ENCODE measurements at regions not wholly inside any gene's neighbourhood (a gene's known extent, or its start where the extent isn't known, plus 50 kb on each side); places are given as distances from the start of the nearest gene placed in this dataset.

DNA sequence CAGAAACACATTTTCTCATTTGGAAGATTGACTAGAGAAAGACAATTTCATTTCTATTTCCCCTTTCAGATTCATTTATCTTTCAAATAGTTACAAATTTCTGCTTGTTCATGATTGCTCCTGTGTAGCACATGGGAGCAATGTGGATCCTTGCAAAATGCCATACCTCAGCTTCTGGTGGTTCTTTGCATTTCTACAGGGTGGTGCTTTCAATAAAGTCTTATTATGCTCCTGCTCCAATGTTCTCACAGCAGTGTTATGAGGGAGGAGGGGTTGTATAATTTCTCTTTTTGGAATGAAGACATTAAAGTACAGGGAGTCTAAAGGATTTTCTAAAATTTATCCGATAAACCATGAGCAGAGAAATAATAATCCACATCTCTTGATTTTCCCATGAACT is 280.1 kb upstream of the ATP10A start:
- DNase-seq, result no peak
- Histone ChIP-seq H3K36me3 (no peaks in the 10 kb centered on the region), H3K4me3 (no peak overlapping the region), H3K27me3 (no peaks in the 10 kb centered on the region), H3K27ac (no peak overlapping the region), H3K4me1 (ENCODE audit: insufficient read depth) (no peaks in the 10 kb centered on the region), H3K9me3 (no peaks in the 10 kb centered on the region)
- intact Hi-C loops (cut with DNase I), result no loop called here
- 88 to 95% (median 92%) methylated on average over 1 of the region's 1 CpG for WGBS, 3 donors
- TF ChIP-seq EP300 (IDR thresholded peaks at IDR 0.05), result no peak

DNA sequence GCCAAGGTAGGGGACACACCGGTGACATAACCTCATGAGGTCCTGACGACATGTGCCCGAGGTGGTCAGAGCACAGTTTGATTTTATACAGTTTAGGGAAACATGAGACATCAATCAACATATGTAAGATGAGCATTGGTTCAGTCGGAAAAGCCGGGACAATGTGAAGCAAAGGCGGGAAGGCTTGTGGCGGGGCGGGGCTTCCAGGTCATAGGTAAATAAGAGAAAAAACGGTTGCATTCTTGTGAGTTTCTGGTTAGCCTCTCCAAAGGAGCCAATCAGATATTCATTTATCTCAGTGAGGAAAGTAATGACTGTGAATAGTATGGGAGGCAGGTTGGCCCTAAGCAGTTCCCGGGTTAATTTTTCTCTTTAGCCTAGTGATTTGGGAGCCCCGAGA is 271.7 kb upstream of the ATP10A start:
- 82 to 84% (median 84%) methylated on average over 11 of the region's 11 CpGs for WGBS, 3 donors
- no peaks in the 10 kb centered on the region for H3K4me1 ChIP-seq (ENCODE audit: insufficient read depth)
- no peak overlapping the region for H3K4me3 ChIP-seq
- no peak overlapping the region for H3K27ac ChIP-seq
- intact Hi-C loops (cut with DNase I), result no loop called here
- H3K9me3 ChIP-seq, result no peaks in the 10 kb centered on the region
- H3K27me3 ChIP-seq, result no peaks in the 10 kb centered on the region
- TF ChIP-seq POLR2A (IDR thresholded peaks at IDR 0.05) (no peak), EP300 (IDR thresholded peaks at IDR 0.05) (no peak), CTCF (IDR thresholded peaks at IDR 0.05) (no peak)
- H3K36me3 ChIP-seq, result no peaks in the 10 kb centered on the region
- no peak for DNase-seq

GRCh38 chr15:26134152-26134551 is 271.0 kb upstream of the ATP10A start:
- TF ChIP-seq CTCF (IDR thresholded peaks at IDR 0.05) (no peak), EP300 (IDR thresholded peaks at IDR 0.05) (no peak), POLR2A (IDR thresholded peaks at IDR 0.05) (no peak)
- H3K4me3 ChIP-seq, result no peak overlapping the region
- intact Hi-C loops (cut with DNase I), result no loop called here
- no peaks in the 10 kb centered on the region for H3K9me3 ChIP-seq
- WGBS, 3 donors, result 75 to 87% (median 87%) methylated on average over 5 of the region's 5 CpGs
- no peak overlapping the region for H3K27ac ChIP-seq
- no peaks in the 10 kb centered on the region for H3K27me3 ChIP-seq
- no peaks in the 10 kb centered on the region for H3K4me1 ChIP-seq (ENCODE audit: insufficient read depth)
- DNase-seq, result no peak
- H3K36me3 ChIP-seq, result no peaks in the 10 kb centered on the region

GRCh38 chr15:26132811-26133210 is 269.7 kb upstream of the ATP10A start:
- 18 to 23% (median 19%) methylated on average over 3 of the region's 3 CpGs for WGBS, 3 donors
- Histone ChIP-seq H3K9me3 (no peaks in the 10 kb centered on the region), H3K27ac (no peak overlapping the region), H3K4me3 (no peak overlapping the region), H3K27me3 (no peaks in the 10 kb centered on the region), H3K36me3 (no peaks in the 10 kb centered on the region), H3K4me1 (ENCODE audit: insufficient read depth) (no peaks in the 10 kb centered on the region)
- TF ChIP-seq EP300 (IDR thresholded peaks at IDR 0.05) (no peak), CTCF (IDR thresholded peaks at IDR 0.05) (no peak), POLR2A (IDR thresholded peaks at IDR 0.05) (no peak)
- DNase-seq, result no peak
- intact Hi-C loops (cut with DNase I), result no loop called here

DNA sequence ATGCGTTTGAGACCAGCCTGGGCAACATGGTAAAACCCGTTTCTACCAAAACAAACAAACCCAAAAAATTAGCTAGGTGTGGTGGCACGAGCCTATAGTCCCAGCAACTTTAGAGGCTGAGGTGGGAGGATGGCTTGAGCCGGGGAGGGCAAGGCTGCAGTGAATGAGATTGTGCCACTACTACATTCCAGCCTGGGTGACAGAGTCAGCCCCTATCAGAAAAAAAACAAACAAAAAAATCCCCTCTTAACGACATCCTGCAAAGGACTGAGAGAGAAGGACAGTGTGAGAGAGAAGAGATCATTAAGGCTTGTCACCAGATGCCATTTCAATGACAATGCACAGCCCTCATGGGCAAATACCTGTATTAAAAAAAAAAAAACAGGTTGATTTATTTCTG is 266.7 kb upstream of the ATP10A start:
- no peaks in the 10 kb centered on the region for H3K4me1 ChIP-seq (ENCODE audit: insufficient read depth)
- H3K4me3 ChIP-seq, result no peak overlapping the region
- no peaks in the 10 kb centered on the region for H3K36me3 ChIP-seq
- 47 to 52% (median 48%) methylated on average over 5 of the region's 5 CpGs for WGBS, 3 donors
- H3K27me3 ChIP-seq, result no peaks in the 10 kb centered on the region
- intact Hi-C loops (cut with DNase I), result no loop called here
- DNase-seq, result no peak
- H3K27ac ChIP-seq, result no peak overlapping the region
- TF ChIP-seq CTCF (IDR thresholded peaks at IDR 0.05) (no peak), EP300 (IDR thresholded peaks at IDR 0.05) (no peak), POLR2A (IDR thresholded peaks at IDR 0.05) (no peak)
- H3K9me3 ChIP-seq, result no peaks in the 10 kb centered on the region
